ENCODE measurements at regions not wholly inside any gene's neighbourhood (a gene's known extent, or its start where the extent isn't known, plus 50 kb on each side); places are given as distances from the start of the nearest gene placed in this dataset.

GRCh38 chr17:11176549-11176948 lies 64.5 kb upstream of the SHISA6 start:
- no peak for TF ChIP-seq ZSCAN29 (IDR thresholded peaks at IDR 0.05)
- no peak for TF ChIP-seq ZBTB33 (IDR thresholded peaks at IDR 0.05)
